T1000 (cell line): ENCODE measurements at regions not wholly inside any gene's neighbourhood (a gene's known extent, or its start where the extent isn't known, plus 50 kb on each side); places are given as distances from the start of the nearest gene placed in this dataset.

ENCODE experiments used
- DNase-seq: peaks from one replicate; lab custom pipeline; 2025; ENCODE audit warnings: mixed read lengths; lab: John Stamatoyannopoulos, UW

GRCh38 chr16:62088731-62089410 is 52.6 kb upstream of the CDH8 start:
- no peak for DNase-seq
